NCI-H345 (cell line): ENCODE measurements at regions not wholly inside any gene's neighbourhood (a gene's known extent, or its start where the extent isn't known, plus 50 kb on each side); places are given as distances from the start of the nearest gene placed in this dataset.

Experiments used
- DNase-seq: peaks from one replicate; lab custom pipeline; 2025; lab: John Stamatoyannopoulos, UW

GRCh38 chr4:108400309-108400708 is 220.1 kb upstream of the RPL34 start:
- DNase-seq = no peak

GRCh38 chr4:108399610-108400265 is 220.6 kb upstream of the RPL34 start:
- DNase-seq = no peak

GRCh38 chr4:108398836-108399235 is 221.5 kb upstream of the RPL34 start:
- DNase-seq = no peak

GRCh38 chr4:108398316-108398715 is 222.1 kb upstream of the RPL34 start:
- DNase-seq = no peak

- DNase-seq = no peak
Measured at GRCh38 chr4:108397850-108398249, 222.5 kb upstream of the RPL34 start.

GRCh38 chr4:108396900-108397497 is 223.4 kb upstream of the RPL34 start:
- DNase-seq = no peak

- DNase-seq = no peak
Measured at GRCh38 chr4:108395786-108396185, 224.6 kb upstream of the RPL34 start.

- no peak for DNase-seq
Measured at GRCh38 chr4:108393890-108394472, 225.2 kb upstream of the LEF1 start.

- no peak for DNase-seq
Measured at GRCh38 chr4:108391701-108392455, 223.1 kb upstream of the LEF1 start.

- DNase-seq = no peak
Measured at GRCh38 chr4:108385076-108385475, 216.3 kb upstream of the LEF1 start.

- DNase-seq = no peak
Measured at GRCh38 chr4:108384544-108384943, 215.8 kb upstream of the LEF1 start.

GRCh38 chr4:108383157-108383556 is 214.4 kb upstream of the LEF1 start:
- no peak for DNase-seq

- no peak for DNase-seq
Measured at GRCh38 chr4:108382751-108383150, 214.0 kb upstream of the LEF1 start.

GRCh38 chr4:108378164-108378563 is 209.4 kb upstream of the LEF1 start:
- no peak for DNase-seq

GRCh38 chr4:108377021-108377420 is 208.3 kb upstream of the LEF1 start:
- DNase-seq = no peak

GRCh38 chr4:108375434-108375833 is 206.7 kb upstream of the LEF1 start:
- no peak for DNase-seq

GRCh38 chr4:108372681-108373080 is 203.9 kb upstream of the LEF1 start:
- no peak for DNase-seq

GRCh38 chr4:108371282-108371681 is 202.6 kb upstream of the LEF1 start:
- no peak for DNase-seq

- DNase-seq = no peak
Measured at GRCh38 chr4:108370291-108371141, 201.8 kb upstream of the LEF1 start.

- DNase-seq = no peak
Measured at GRCh38 chr4:108369035-108369655, 200.4 kb upstream of the LEF1 start.

GRCh38 chr4:108367751-108368150 is 199.0 kb upstream of the LEF1 start:
- no peak for DNase-seq

GRCh38 chr4:108366716-108367115 is 198.0 kb upstream of the LEF1 start:
- DNase-seq = no peak
